ENCODE measurements at regions not wholly inside any gene's neighbourhood (a gene's known extent, or its start where the extent isn't known, plus 50 kb on each side); places are given as distances from the start of the nearest gene placed in this dataset.

- TF ChIP-seq CTCF (IDR thresholded peaks at IDR 0.05) (no peak), POLR2A (IDR thresholded peaks at IDR 0.05) (no peak)
Observed at GRCh38 chr2:160696087-160696452, 202.5 kb upstream of the RBMS1 start.

Measured in Peyer's patch (tissue), 4 donors.